Activated B cell treated with CpG ODN at 0.5 μM for 24 hours (primary cell): ENCODE measurements at regions not wholly inside any gene's neighbourhood (a gene's known extent, or its start where the extent isn't known, plus 50 kb on each side); places are given as distances from the start of the nearest gene placed in this dataset.

Source experiments
- ATAC-seq: fragments of 200-7000 bp; cut with Tn5 transposase; one replicate; pipeline ENCODE4 v1.10.0; 2021; ENCODE audit warnings: low read depth, mild to moderate bottlenecking, moderate library complexity
- CTCF ChIA-PET: fragments of 350-600 bp; sonication (Branson Sonifier 250); formaldehyde crosslinking; loops from one replicate; lab custom pipeline; 2021; ENCODE audit warnings: antibody characterized with exemption; lab: Charles Lee
- POLR2A ChIA-PET: fragments of 350-600 bp; sonication (Branson Sonifier 250); formaldehyde crosslinking; loops from one replicate; lab custom pipeline; 2021; ENCODE audit warnings: antibody characterized with exemption; lab: Charles Lee
- DNase-seq: peaks from one replicate; pipeline ENCODE4 v3.0.0; 2022
- H3K27ac Mint-ChIP-seq: one replicate; pipeline ENCODE4 v1.8.0; 2020; ENCODE audit warnings: mixed read lengths
- H3K27me3 Mint-ChIP-seq: one replicate; pipeline ENCODE4 v1.8.0; 2021; ENCODE audit warnings: mixed read lengths
- H3K36me3 Mint-ChIP-seq: one replicate; pipeline ENCODE4 v1.8.0; 2021; ENCODE audit warnings: low read depth, mixed read lengths
- H3K4me1 Mint-ChIP-seq: one replicate; pipeline ENCODE4 v1.8.0; 2021; ENCODE audit warnings: mixed read lengths
- H3K4me3 Mint-ChIP-seq: one replicate; pipeline ENCODE4 v1.8.0; 2020; ENCODE audit warnings: mild to moderate bottlenecking, mixed read lengths
- H3K9me3 Mint-ChIP-seq: one replicate; pipeline ENCODE4 v1.8.0; 2020; ENCODE audit warnings: mixed read lengths
- intact Hi-C: fragments of 100-400 bp; cut with micrococcal nuclease; formaldehyde crosslinking; loops from one replicate; pipeline ENCODE4 v1.15.1; 2024
- TF ChIP-seq, protein P1 (sequence below): fragments of 200-600 bp; IDR thresholded peaks from one replicate; pipeline ENCODE4 v1.8.0; 2022; ENCODE audit warnings: antibody characterized with exemption, mild to moderate bottlenecking

DNA sequence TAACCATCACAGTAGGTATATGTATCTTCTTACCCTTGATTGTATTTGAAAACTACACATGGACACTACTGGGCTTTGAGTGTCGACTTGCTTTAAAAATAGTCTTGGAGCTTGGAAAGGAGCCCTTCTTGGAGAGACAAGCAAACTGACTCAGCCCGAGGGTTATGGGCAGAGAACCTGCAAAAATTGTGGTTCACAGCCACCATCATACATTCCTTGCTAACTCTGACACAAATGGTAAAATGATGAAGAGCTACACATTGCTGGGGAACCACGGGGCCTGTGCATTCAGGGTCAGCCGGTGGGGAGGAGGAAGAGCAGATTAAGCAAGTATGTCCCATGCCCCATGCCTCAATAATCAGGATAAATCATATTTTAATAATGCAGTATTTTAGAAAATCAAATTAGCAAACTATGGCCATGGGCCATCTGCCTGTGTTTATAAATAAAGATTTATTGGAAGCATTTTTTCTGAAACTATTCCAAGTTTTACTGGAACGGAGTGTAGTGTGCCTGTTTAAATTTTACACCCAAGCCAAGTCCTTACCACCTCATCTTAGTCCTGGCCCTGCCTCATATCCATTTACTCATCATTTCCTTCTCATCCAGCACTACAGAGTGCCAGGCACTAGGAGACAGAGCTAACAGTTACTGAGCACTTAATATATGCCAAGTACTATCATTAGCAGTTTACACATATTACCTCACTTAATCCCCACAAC lies 195.7 kb downstream of the PALM2AKAP2 start:
- ATAC-seq, result no peak
- DNase-seq, result no peak
- H3K4me1 Mint-ChIP-seq, result peaks cover 88% of the 10 kb centered on the region
- ChIA-PET POLR2A (interaction anchor here (0.7 to 17.2 kb wide), 8 partner anchors 8 to 177 kb away, joined by 3 to 704 read pairs (median 10); no protein-coding TSS in a partner anchor), CTCF (interaction anchor here (1.1 to 3.3 kb wide), 2 partner anchors 69 to 72 kb away, joined by 4 to 14 read pairs; no protein-coding TSS in a partner anchor)
- TF ChIP-seq, protein P1, sequence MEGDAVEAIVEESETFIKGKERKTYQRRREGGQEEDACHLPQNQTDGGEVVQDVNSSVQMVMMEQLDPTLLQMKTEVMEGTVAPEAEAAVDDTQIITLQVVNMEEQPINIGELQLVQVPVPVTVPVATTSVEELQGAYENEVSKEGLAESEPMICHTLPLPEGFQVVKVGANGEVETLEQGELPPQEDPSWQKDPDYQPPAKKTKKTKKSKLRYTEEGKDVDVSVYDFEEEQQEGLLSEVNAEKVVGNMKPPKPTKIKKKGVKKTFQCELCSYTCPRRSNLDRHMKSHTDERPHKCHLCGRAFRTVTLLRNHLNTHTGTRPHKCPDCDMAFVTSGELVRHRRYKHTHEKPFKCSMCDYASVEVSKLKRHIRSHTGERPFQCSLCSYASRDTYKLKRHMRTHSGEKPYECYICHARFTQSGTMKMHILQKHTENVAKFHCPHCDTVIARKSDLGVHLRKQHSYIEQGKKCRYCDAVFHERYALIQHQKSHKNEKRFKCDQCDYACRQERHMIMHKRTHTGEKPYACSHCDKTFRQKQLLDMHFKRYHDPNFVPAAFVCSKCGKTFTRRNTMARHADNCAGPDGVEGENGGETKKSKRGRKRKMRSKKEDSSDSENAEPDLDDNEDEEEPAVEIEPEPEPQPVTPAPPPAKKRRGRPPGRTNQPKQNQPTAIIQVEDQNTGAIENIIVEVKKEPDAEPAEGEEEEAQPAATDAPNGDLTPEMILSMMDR, result no peak
- H3K9me3 Mint-ChIP-seq, result no peaks in the 10 kb centered on the region
- H3K4me3 Mint-ChIP-seq, result peak overlapping the region; percentile 47
- intact Hi-C loops, result loop anchor here (1.0 kb wide), 1 partner anchor 8 kb away; no protein-coding TSS in a partner anchor
- no peaks in the 10 kb centered on the region for H3K36me3 Mint-ChIP-seq
- H3K27ac Mint-ChIP-seq, result peak overlapping the region; percentile 98
- no peaks in the 10 kb centered on the region for H3K27me3 Mint-ChIP-seq

DNA sequence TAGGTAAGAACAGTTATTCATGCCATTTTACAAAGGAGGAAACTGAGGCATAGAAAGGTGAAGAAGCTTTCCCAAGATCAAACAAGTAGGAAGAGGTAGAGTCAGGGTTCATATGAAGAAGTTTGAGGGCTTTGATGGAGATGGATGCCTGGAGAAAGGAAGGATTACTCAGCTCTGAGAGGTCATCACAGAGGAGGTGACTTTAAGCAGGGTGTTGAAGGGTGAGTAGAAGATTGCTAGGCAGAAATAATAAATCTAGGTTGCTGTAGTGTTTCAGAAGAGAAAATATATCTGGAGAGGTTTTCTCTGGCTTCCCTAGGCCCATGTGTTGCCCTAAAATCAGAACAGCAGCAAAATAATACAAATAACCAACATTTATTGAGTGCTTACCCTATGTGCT lies 196.3 kb downstream of the PALM2AKAP2 start:
- intact Hi-C loops, result no loop called here
- DNase-seq, result no peak
- CTCF ChIA-PET, result interaction anchor here (1.1 to 3.3 kb wide), 2 partner anchors 70 to 73 kb away, joined by 4 to 14 read pairs; no protein-coding TSS in a partner anchor
- no peaks in the 10 kb centered on the region for H3K27me3 Mint-ChIP-seq
- H3K4me1 Mint-ChIP-seq, result peaks cover 85% of the 10 kb centered on the region
- H3K27ac Mint-ChIP-seq, result peak overlapping the region; percentile 98
- H3K36me3 Mint-ChIP-seq, result no peaks in the 10 kb centered on the region
- H3K9me3 Mint-ChIP-seq, result no peaks in the 10 kb centered on the region
- TF ChIP-seq, protein P1, result no peak
- ATAC-seq, result no peak
- POLR2A ChIA-PET, result interaction anchor here (0.7 to 17.2 kb wide), 7 partner anchors 9 to 172 kb away, joined by 3 to 704 read pairs (median 15); no protein-coding TSS in a partner anchor
- no peak overlapping the region for H3K4me3 Mint-ChIP-seq

DNA sequence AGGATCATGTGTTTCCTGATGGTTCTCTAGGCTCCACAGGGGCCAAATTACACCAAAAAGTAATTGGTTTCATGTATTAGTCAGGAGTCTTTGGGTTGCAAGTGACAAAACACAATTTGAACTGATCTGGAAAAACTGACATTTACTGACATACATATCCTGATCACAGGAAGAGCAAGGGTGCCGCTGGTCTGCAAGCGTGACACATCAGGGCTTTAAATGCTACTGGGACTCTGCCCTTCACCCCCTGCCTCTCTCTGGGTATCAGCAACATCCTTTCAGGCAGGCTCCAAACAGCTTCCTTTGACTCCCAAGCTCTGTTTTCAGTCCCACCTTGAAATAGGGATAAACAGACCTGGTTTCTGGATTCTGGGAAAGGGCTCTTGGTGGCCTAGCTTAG lies 197.5 kb downstream of the PALM2AKAP2 start:
- no peak overlapping the region for H3K4me3 Mint-ChIP-seq
- TF ChIP-seq, protein P1, result no peak
- intact Hi-C loops, result no loop called here
- ChIA-PET POLR2A (interaction anchor here (0.6 to 17.2 kb wide), 5 partner anchors 10 to 75 kb away, joined by 4 to 704 read pairs (median 57); no protein-coding TSS in a partner anchor), CTCF (interaction anchor here (0.8 to 1.5 kb wide), 3 partner anchors 10 to 81 kb away, joined by 3 to 4 read pairs (median 3); no protein-coding TSS in a partner anchor)
- peaks cover 73% of the 10 kb centered on the region for H3K4me1 Mint-ChIP-seq
- H3K27ac Mint-ChIP-seq, result peak overlapping the region; percentile 98
- no peaks in the 10 kb centered on the region for H3K36me3 Mint-ChIP-seq
- DNase-seq (no peak), ATAC-seq (no peak)
- peaks cover 6% of the 10 kb centered on the region for H3K9me3 Mint-ChIP-seq
- H3K27me3 Mint-ChIP-seq, result no peaks in the 10 kb centered on the region

DNA sequence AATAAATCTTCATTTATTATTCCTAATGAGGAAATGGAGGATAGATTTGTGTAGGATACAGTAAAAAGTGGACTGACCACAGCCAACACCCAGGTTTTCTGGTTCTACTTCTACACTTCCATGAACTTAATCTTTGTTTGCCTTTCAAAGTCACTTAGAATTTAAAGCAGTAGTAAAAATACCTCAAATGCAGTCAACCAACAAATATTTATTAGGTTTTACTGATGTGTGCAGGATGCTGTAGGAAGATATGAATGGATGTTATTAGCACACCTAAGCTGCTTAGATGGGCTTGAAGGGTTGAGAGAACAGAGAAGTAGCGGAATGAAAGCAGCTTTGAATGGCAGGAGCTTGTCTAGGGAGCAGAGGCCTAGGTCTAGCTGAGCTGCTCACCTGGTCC lies 201.1 kb downstream of the PALM2AKAP2 start:
- intact Hi-C loops, result no loop called here
- DNase-seq (no peak), ATAC-seq (no peak)
- CTCF ChIA-PET, result interaction anchor here (1.1 kb wide), 1 partner anchor 9 kb away, joined by 3 read pairs; no protein-coding TSS in a partner anchor
- no peak overlapping the region for H3K27ac Mint-ChIP-seq
- TF ChIP-seq, protein P1, result no peak
- H3K27me3 Mint-ChIP-seq, result no peaks in the 10 kb centered on the region
- peaks cover 37% of the 10 kb centered on the region for H3K4me1 Mint-ChIP-seq
- POLR2A ChIA-PET, result interaction anchor here (1.3 to 7.3 kb wide), 3 partner anchors 10 to 68 kb away, joined by 4 to 57 read pairs (median 5); no protein-coding TSS in a partner anchor
- no peak overlapping the region for H3K4me3 Mint-ChIP-seq
- H3K36me3 Mint-ChIP-seq, result no peaks in the 10 kb centered on the region
- peaks cover 6% of the 10 kb centered on the region for H3K9me3 Mint-ChIP-seq

DNA sequence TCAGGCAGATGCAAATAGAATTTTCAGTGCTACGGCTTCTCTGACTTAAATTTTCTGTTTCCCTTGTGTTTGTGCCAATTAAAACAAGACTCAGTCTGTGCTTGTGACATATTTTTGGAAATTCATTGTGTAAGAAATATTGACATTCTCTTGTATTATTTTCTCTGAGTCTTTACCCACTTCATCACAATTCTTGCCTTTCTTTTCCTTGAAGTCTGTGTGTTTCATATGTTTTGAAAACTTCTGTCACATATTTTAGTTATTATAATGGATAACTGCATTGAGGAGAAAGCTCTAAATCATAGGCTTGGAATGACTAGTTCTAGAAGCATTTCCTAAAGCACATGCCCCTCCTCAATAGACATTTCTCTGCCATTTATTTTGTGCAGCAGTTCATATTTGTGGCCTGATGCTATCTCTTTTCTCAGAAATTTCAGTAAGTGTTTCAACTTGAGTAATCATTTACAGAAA lies 206.6 kb downstream of the PALM2AKAP2 start:
- Mint-ChIP-seq H3K27ac (no peak overlapping the region), H3K4me1 (peaks cover 3% of the 10 kb centered on the region), H3K27me3 (no peaks in the 10 kb centered on the region), H3K4me3 (no peak overlapping the region), H3K9me3 (peaks cover 16% of the 10 kb centered on the region), H3K36me3 (peaks cover 2% of the 10 kb centered on the region)
- POLR2A ChIA-PET, result interaction anchor here (0.7 to 1.9 kb wide), 2 partner anchors 10 to 12 kb away, joined by 4 to 5 read pairs; no protein-coding TSS in a partner anchor
- no peak for DNase-seq
- intact Hi-C loops, result no loop called here
- TF ChIP-seq, protein P1, result no peak
- ATAC-seq, result no peak
- CTCF ChIA-PET, result no interaction called here
